Occipital lobe (tissue), 1 donor: ENCODE measurements at regions not wholly inside any gene's neighbourhood (a gene's known extent, or its start where the extent isn't known, plus 50 kb on each side); places are given as distances from the start of the nearest gene placed in this dataset.
"Not testable (repeated sequence)": the region's sequence is repeated elsewhere in the genome, so short reads cannot be mapped to it uniquely, and the experiment has no call there.

Experiments used
- DNase-seq: peaks from one replicate; lab custom pipeline; 2025; lab: John Stamatoyannopoulos, UW

- no peak for DNase-seq
These were observed 224.7 kb downstream of the CAAP1 start for GRCh38 chr9:26667882-26668281.

- DNase-seq, result no peak
These were observed 226.9 kb downstream of the CAAP1 start for GRCh38 chr9:26665666-26666065.

- DNase-seq, result not testable (repeated sequence)
These were observed 228.4 kb downstream of the CAAP1 start for GRCh38 chr9:26664087-26664773.

GRCh38 chr9:26662476-26662875 is 230.1 kb downstream of the CAAP1 start:
- no peak for DNase-seq

GRCh38 chr9:26658476-26658875 is 234.1 kb downstream of the CAAP1 start:
- DNase-seq, result no peak

- DNase-seq, result no peak
These were observed 234.6 kb downstream of the CAAP1 start for GRCh38 chr9:26657958-26658357.

- DNase-seq, result no peak
These were observed 236.4 kb downstream of the CAAP1 start for GRCh38 chr9:26656003-26656870.

- DNase-seq, result no peak
These were observed 237.4 kb downstream of the CAAP1 start for GRCh38 chr9:26655166-26655565.

GRCh38 chr9:26650325-26650724 is 242.3 kb downstream of the CAAP1 start:
- DNase-seq, result no peak

- no peak for DNase-seq
These were observed 248.8 kb downstream of the CAAP1 start for GRCh38 chr9:26643826-26644225.

- DNase-seq, result no peak
These were observed 252.8 kb downstream of the CAAP1 start for GRCh38 chr9:26639761-26640160.

GRCh38 chr9:26637101-26637500 is 255.5 kb downstream of the CAAP1 start:
- no peak for DNase-seq

GRCh38 chr9:26613851-26614350 is 278.7 kb downstream of the CAAP1 start:
- not testable (repeated sequence) for DNase-seq

GRCh38 chr9:26612211-26612610 is 280.4 kb downstream of the CAAP1 start:
- no peak for DNase-seq

GRCh38 chr9:26606756-26607155 is 285.8 kb downstream of the CAAP1 start:
- no peak for DNase-seq

- DNase-seq, result no peak
These were observed 287.2 kb downstream of the CAAP1 start for GRCh38 chr9:26605367-26605766.

GRCh38 chr9:26604076-26604662 is 288.4 kb downstream of the CAAP1 start:
- DNase-seq, result no peak

- no peak for DNase-seq
These were observed 289.0 kb downstream of the CAAP1 start for GRCh38 chr9:26603617-26604016.

GRCh38 chr9:26597542-26598149 is 295.0 kb downstream of the CAAP1 start:
- no peak for DNase-seq

GRCh38 chr9:26579056-26579455 is 313.5 kb downstream of the CAAP1 start:
- no peak for DNase-seq

- no peak for DNase-seq
These were observed 317.6 kb downstream of the CAAP1 start for GRCh38 chr9:26574898-26575440.

- DNase-seq, result no peak
These were observed 318.3 kb downstream of the CAAP1 start for GRCh38 chr9:26574256-26574655.
